Activated T-helper 1 cell treated with anti-CD3 and anti-CD28 coated beads, Interleukin-2, amount 50 U/mL, for 16 hours (primary cell): ENCODE measurements at regions not wholly inside any gene's neighbourhood (a gene's known extent, or its start where the extent isn't known, plus 50 kb on each side); places are given as distances from the start of the nearest gene placed in this dataset.
"Not testable (repeated sequence)": the region's sequence is repeated elsewhere in the genome, so short reads cannot be mapped to it uniquely, and the experiment has no call there.

Source experiments
- DNase-seq, 2 donors: peaks; one replicate each; pipeline ENCODE4 v3.0.0-alpha.2; 2020; ENCODE audit warnings: low read depth in 1 of 2, low spot score in 1 of 2

DNA sequence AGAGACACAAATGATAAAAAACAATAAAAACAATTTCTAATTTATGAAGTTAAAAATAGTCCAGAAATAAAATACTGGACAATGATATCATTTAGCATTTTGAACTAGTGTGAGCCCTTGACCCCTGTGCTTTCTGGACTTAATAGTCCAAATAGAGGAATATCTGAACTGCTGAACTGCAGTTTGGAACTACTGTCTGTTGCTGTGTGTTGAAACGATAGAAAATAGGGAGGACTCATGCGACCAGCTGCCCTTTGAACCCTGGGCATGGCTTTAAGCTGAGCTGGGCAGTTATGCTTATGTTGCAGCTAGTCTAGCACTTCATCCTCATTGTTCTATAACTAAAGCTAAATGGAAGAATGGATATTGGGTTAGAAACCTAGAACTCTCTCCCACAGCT lies 99.5 kb downstream of the FMR1NB start:
- no peak for DNase-seq

DNA sequence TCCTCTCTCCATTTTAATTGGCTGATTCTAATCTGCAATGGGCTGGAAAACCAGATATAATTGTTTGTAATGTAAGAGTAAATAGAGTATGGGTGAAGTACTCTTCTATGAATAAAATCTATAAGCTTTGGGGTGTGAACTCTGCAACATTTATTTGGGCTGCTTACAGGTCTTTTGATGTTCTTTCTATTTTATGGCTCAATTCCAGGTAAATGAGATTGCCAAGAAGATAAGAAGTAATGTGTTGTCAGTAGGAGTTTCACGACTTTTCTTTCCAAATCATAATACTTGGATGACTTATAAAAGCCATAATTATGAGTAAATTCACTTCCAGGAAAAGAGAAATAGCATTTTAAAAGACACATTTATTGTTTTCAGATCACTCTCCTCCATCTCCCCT lies 103.5 kb downstream of the FMR1NB start:
- no peak for DNase-seq

DNA sequence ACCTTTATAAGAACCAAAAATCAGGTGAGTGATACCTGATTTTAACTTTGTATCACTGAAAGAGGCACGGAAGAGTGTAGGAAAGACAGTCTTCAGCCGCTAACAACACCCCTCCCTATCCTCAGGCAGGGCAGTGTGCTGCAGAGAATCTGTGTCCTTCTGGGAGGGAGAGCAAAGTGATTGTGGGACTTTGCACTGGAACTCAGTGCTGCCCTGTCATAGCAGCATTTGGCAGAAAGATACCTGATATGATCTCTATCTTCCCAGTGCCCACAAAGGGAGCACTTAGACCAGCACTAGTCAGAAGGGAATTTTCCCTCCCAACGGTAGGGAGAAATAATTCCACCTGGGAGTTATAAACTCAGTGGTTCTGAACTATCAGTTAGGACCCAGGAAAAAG lies 139.0 kb downstream of the FMR1NB start:
- DNase-seq: no peak

DNA sequence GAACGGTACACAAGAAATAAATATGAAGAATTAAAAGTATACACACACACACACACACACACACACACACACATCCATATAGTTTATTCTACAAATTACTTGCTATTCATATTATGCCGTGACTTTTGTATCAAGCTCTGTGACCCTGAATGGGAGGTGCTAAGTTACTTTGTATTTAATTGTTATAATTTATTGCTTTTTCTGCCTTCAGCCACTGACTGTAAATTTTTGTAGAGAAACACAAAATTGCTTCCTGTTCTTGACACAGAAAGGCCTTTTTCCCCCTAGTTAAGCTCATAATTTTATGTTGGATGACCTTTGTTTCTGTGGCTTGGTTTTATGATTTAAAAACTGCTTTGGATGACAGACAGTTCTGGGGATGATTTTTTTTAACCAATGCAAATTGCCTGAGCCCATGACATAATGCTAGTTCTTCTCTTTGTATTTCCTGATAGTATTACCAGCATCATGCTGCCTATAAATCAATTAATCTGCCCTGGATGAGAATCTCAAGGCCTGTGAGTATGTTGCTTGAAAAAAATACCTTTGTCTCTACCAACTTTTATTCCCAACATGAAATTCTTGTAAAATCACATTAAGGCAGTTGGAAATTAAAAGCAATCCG lies 140.0 kb downstream of the FMR1NB start:
- DNase-seq: no peak

DNA sequence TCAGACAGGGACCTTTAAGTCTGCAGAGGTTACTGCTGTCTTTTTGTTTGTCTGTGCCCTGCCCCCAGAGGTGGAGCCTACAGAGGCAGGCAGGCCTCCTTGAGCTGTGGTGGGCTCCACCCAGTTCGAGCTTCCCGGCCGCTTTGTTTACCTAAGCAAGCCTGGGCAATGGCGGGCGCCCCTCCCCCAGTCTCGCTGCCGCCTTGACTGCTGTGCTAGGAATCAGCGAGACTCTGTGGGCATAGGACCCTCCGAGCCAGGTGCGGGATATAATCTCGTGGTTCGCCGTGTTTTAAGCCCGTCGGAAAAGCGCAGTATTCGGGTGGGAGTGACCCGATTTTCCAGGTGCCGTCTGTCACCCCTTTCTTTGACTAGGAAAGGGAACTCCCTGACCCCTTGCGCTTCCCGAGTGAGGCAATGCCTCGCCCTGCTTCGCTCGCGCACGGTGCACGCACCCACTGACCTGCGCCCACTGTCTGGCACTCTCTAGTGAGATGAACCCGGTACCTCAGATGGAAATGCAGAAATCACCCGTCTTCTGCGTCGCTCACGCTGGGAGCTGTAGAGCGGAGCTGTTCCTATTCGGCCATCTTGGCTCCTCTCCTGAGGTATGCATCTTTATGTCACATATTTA lies 147.9 kb downstream of the FMR1NB start:
- not testable (repeated sequence) for DNase-seq

DNA sequence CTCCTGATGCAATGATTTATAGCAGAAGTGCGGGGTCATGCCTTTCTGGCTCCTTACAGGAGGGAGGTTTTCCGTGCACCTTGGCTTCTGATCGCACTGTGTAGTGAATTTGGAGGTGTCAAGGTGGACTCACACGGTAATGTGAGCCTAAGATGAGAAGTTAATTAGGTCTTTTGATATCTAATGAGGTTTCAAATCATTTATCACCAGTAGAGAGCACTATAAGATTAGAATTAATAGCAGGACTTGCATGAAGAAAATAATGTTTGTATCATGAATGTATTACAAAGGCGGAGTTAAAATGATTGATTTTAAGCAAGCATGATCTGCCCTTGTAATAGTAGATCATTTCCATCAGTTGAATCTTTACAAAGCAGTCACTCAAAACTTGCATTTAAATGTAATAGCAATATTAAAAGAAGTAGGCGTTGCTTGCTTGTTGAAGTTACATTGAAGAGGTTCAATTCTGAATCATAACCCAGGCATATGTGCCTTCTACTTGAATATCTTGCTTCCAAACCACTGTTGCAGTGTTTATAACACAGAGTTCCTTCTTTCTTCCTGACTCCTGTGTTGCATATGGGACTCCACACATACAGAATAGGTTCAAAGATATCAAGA lies 152.1 kb downstream of the FMR1NB start:
- DNase-seq: no peak

DNA sequence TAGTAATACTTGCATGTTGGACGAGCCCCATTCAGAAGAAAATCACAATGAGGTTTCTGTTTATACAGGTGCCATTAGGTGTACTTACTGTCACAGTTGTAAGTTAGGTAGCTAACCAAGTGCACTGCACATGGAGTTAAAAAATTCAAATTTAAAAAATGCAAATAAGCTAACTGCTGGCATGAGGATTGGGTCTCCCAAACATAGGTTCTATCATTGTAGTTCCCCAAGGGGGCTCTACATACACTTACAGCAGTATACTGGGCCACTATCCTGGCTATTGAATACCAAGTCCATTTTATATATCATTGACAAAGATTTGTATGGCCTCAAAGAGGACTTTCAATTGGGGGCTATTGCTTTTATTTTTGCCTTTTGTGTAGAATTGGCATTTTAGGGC lies 153.4 kb downstream of the FMR1NB start:
- no peak for DNase-seq

DNA sequence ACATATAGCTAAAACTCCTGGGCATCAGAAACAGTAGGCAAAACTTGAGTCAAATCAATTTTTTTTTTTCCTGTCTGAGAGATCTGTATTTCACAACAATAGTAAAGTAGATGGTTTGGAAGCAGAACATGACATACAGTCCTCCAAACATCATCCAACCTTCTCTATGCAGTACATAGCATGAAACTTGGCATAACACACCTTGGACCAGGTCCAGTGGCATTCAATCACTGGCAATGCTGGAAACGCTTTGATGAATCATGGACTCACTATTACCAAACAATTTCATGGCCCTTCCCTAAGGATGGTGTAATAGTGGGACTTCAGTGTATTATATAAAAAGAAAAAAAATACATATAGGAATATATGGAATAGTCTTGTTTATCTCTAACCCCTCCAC lies 154.6 kb downstream of the FMR1NB start:
- no peak for DNase-seq

DNA sequence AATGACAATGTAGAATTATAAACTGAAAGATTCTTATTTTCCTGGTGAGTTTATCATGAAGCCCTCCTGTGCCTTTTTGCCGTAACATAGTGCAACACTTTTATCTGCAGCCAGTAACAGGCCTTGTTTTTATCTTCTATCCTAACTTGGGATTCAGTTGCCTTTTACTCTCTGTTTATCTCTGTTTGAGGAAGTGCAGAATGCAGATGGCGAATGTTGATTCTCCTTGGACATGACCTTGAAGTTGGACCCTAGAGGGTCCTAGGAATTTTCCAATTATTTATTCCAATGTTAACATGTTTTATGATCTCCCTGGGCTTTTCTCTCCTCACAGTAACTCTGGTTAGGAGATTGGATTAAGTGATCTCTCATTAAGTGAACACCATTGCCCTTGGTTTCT lies 165.0 kb downstream of the FMR1NB start:
- no peak for DNase-seq

DNA sequence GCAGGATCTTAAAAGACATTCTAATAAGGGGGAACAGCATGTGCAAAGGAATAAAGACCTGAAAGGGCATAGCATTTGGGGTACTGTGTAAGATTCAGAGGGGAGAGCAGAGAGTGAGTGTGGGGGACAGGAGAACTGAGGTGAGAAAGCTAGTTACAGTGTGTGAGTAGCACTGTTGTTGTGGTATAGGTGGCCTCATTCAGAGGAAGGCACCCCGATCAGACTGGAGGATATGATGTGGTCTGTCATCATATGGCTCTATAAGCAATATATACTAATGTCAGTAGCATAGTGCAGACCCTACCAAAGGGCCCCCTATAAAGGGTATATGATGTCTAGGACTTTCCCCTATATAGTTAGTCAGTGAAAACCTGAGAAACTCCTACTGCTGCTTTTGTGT lies 175.8 kb downstream of the FMR1NB start:
- DNase-seq: no peak

DNA sequence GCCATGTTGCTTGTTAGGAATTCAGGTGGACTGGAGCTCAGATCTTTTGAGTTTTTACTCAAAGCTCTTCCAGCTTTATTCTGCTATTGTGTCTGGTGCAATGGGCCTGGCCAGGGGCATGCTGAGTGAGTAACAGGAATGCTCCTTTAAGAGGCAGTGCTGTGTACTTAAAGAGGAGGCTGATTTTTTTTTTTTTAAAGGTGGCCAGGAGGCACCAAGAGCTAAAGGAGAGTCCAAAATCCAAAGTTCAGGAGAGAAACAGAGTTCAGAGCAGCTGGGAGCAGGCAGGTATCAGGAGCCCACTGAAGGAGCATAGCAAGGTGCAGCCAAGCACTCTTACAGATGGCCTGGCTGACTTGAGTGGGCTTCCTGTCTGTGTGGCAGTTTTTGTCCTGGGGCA lies 178.7 kb downstream of the FMR1NB start:
- no peak for DNase-seq

DNA sequence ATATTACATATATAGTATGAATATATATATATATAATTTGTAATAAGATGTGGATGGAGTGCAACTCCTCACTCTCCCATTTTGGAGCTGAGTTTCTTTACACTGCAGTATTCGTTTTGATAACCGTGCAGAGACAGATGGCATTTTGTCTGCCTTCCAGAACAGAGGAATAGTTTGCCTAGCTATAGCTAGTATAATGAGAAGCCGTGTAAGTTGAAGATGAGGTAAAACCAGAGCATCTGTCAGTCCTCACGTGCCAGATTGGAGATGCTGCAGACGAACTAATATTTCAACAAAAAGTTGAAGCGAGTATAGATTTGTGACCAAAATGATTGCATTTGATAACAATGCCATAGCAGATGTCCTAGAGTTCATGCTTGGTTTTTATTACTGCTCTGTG lies 180.6 kb downstream of the FMR1NB start:
- DNase-seq: no peak

DNA sequence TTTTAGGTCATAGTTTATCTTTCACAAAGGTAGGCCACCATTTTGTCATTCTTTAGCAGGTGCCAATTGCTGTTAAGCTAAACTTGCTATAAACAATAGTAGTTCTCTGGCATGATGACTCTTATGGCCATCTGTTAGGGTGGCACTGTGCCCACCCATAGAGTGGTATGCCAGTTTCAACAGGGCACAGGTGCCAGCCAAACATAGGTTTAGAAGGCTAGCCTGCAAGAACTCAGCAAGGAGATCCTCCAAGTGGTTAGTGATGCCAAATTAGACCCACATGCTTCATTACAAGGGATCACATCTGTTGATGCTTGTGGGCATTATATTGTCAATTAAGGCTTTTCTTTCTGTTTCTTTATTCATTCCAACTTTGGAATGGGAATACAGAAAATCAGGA lies 204.5 kb downstream of the FMR1NB start:
- DNase-seq: no peak

DNA sequence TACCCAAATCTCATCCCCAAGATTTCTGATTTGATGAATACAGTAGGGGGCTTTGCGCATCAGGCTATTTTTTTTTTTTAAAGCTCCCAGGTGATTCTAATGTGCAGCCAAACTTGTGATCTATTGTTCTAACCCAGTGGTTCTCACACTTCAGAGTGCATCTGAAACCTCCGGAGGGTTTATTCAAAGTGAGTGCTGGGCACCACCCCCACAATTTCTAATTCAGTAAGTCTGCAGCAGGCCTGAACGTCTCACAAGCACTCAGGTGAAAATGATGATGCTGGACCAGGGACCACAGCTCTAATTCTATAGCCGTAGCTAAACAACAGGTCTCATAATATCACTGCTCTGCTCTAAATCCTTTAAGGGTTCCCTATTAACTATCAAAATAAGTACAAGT lies 211.4 kb downstream of the FMR1NB start:
- no peak for DNase-seq

DNA sequence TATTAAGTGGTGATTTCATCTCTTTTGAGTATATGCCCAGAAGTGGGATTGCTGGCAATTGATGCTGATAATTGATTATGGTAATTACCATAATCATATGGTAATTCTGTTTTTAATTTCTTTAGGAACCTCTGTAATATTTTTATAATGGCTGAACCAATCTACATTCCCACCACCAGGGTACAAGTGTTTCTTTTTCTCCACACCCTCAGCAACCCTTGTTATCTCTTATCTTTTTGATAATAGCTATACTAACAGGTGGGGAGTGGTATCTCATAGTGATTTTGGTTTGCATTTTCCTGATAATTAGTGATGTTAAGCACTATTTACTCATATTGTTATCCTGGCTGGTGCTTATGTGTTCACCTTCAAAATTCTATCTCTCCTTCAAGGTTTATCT lies 212.6 kb downstream of the FMR1NB start:
- no peak for DNase-seq

DNA sequence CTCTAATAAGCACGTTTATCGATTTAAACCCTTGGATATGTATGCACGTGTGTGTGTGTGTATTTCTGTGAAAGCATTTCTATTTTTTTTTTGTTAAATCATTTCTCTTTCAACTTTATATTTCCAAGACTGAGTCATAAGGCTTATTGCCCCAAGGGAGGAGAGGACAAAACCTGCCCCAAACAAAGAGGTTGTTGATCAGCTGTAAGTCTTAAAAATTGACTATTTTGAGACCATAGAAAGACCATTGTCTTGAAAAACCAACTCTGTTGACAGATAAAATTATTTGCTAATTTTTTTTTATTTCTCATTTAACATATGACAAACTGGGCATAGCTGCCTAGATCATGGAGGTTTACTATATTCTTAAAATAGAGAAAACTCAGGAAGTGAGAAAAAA lies 222.4 kb downstream of the FMR1NB start:
- no peak for DNase-seq

DNA sequence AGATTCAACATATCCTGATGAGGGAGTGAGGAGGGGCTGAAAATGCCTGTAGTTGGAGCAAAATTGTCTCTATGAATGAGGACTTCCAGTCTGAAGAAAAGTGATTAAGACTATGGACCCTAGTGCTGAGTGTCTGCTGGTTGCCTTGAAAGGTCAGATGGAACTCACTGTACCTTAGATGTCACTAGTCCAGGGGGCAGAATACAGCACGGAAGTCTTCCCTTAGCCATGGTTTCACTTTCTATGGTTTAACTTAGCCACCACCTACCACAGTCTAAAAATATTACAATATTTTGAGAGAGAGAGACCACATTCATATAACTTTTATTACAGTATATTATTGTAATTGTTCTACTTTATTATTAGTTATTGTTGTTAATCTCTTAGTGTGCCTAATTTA lies 223.1 kb downstream of the FMR1NB start:
- DNase-seq: no peak

DNA sequence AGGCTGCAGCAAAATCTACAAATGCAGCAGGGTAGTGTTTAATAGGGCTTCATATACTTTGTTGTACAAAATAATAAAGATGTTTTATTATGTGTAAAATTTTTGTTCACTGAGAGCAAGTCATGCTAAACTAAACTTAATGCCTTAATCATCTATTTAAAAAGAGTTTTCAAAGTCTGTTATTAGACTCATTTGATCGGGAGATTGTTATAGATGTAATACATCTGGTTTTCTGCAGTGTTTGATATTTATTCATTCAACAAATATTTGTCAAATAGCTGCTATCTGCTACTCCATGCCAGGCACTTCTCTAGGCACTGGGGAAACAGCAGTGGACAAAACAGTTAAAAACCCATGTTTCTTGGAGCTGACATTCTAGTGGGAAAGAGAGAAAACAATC lies 233.6 kb downstream of the FMR1NB start:
- DNase-seq: no peak

DNA sequence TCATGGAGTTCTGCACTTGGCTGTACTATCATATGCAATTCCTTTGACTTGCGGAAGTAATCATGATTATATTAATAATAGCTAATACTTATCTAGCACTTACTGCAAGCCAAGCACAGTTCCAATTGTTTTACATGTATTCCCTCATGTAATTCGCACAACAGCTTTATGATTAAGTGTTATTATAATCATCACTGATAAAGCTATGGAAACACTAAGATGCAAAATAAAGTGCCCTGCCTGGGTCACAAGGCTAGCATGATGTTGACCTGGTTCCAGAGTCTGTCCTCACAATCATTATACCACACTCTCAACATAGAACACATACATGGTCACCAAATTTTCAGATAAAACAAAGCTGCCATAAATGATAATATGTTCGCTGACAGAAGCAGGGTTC lies 234.6 kb downstream of the FMR1NB start:
- no peak for DNase-seq

DNA sequence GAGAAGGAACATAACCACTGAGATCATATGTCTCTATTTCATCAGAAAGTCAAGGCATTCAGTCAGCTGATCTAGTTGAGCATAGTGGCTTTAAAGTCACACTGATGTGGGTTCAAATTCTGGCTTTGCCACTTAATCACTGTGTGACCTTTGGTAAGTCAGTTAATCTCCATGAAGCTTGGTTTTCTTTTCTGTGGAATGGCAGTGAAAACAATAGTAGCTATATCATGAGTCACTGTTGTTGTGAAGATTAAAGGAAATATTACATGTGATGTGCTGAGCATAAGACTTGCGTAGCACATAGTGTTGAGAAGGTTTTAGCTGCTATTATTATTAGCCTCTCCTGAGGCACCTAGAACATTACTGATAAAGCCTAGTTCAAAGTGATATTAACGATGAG lies 242.2 kb downstream of the FMR1NB start:
- DNase-seq: no peak

DNA sequence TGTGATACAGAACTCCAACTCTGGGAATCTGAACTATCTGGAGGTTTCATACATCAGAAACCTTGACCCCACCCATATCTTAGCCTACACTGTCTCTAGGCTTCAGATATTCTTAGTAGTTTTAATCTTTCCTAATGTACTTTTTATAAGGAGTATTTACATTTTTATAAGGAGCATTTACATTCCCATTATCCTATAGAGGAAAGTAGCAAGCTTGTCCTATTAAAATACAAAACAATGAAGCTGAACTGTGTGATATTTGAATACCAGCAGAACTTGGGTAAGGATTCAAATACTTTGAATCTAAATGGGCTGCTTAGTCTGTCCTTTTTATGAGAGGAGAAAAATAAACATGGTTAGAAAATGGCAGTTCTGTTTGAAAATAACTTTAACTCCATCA lies 247.4 kb downstream of the FMR1NB start:
- DNase-seq: no peak

DNA sequence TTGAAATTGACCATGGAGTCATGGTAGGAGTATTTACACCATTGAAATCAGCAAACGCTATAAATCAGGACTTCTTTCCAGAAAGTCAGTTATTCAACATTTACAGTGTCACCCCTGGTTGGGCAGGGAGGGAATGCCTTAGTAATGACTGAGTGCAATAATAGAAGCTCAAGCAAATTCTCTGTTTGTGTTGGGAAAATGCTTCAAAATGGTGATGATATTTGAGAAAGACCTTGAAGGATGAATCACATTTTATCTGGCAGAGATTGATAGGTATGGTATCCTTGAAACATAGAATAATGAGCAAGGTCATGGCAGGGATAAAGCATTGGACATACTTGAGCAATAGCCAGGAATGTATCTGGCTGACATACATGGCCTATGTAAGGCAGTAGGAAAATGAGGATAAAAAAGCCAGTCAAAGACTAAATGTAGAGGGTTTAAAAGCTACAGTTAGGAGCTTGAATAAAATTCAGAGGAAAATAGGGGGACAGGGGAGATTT lies 248.7 kb downstream of the FMR1NB start:
- no peak for DNase-seq

DNA sequence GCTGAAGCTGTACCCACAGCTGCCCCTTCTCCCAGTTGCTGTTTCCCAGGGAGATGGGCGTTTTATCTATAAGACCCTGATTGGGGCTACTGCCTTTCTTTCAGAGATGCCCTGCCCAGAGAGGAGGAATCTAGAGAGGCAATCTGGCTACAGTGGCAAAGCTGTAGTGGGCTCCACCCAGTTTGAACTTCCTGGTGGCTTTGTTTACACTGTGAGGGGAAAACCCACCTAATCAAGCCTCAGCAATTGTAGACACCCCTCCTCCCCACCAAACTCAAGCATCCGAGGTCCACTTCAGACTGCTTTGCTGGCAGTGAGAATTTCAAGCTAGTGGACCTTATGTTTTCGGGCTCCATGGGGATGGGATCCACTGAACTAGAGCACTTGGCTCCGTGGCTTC lies 240.4 kb upstream of the AFF2 start:
- DNase-seq: no peak
